SK-MEL-5 (cell line): ENCODE measurements at regions not wholly inside any gene's neighbourhood (a gene's known extent, or its start where the extent isn't known, plus 50 kb on each side); places are given as distances from the start of the nearest gene placed in this dataset.
"Not testable (repeated sequence)": the region's sequence is repeated elsewhere in the genome, so short reads cannot be mapped to it uniquely, and the experiment has no call there.

Experiments
- DNase-seq: peaks from one replicate; pipeline ENCODE4 v3.0.0-alpha.2; 2016; ENCODE audit warnings: low read depth, low spot score
- in situ Hi-C: cut with HindIII; loops from 2 replicates; pipeline ENCODE4 v1.10.0; 2016; ENCODE audit warnings: low sequenced_read_pairs, high pct_unique_total_duplicates, low pct_unique_long_range_greater_than_20kb

DNA sequence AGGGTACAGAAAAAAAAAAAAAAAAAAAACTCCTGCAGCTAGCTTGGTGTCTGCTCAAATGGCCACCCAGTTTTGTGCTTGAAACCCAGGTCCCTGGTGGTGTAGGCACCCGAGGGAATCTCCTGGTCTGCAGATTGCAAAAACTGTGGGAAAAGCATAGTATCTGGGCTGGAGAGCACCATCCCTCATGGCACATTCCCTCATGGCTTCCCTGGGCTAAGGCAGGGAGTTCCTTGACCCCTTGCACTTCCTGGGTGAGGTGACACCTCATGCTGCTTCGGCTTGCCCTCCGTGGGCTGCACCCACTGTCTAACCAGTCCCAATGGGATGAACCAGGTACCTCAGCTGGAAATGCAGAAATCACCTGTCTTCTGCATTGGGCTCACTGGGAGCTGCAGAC is 1029.5 kb upstream of the COX7C start:
- in situ Hi-C loops, result not testable (repeated sequence)

DNA sequence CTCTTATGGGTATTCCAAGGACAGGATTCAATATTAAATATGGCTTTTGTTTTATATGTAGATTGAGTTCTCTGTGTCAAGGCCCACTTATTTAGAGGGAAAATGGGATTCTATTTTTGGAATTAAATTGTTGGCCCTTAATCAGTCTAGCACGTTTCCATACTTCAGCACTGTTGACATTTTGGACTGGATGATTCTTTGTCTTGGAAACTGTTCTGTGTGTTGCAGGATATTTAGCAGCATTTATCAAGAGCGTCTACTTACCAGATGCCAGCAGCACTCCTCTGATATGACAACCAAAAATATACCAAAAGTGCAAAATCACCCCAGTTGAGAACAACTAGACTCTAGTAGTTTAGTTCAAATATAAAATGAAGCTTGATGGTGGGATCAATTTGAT is 1027.0 kb upstream of the COX7C start:
- DNase-seq, result no peak
- in situ Hi-C loops, result no loop called here

More for the DNA sequence above, 1029.5 kb upstream of the COX7C start:
- DNase-seq, result not testable (repeated sequence)

DNA sequence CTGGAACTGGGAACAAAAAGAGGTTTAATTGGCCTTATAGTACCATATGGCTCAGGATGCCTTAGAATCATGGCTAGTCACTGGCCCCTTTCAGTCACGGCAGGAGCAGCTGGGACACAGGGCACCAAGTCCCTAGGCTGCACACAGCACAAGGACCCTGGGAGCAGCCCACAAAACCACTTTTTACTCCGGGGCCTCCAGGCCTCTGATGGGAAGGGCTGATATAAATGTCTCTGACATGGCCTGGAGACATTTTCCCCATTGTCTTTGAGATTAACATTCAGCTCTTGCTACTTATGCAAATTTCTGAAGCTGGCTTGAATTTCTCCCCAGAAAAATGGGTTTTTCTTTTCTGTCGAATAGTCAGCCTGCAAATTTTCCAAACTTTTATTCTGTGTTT is 1026.4 kb upstream of the COX7C start:
- no peak for DNase-seq
- in situ Hi-C loops, result no loop called here

DNA sequence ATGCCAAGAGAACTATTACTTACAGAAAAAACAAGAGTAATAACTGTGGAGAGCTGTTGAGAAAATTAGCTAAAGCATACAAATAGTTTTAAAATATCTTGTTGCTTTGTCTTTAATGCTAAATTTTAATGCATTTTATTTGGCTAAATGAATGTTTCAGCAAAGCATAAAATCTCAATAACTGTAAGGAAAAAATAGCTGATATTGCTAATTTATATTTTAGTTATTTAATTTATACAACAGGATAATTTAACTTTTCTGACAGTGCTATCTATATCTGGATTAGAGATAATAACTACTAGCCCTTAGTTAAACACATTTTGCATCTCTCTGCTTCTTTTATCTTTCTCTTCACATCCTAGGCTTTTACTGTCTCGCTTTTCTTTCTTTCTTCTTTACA is 1014.9 kb upstream of the COX7C start:
- in situ Hi-C loops, result no loop called here
- no peak for DNase-seq

DNA sequence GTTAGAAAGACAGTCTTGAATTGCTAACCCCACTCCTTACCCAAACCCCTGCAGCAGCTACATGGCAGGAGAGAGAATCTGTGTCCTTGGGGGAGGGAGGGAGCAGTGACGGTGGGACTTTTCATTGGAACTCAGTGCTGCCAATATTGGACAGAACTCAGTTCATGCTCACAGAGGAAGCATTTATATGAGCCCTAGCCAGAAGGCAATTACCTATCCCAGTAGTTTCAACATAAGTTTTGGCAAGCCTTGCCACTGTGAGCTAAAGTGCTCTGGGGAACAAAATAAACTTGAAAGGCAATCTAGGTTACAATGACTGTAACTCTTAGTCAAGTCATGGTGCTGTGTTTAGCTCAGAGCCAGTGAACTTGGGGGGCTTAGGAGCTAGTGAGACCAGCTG is 1013.4 kb upstream of the COX7C start:
- DNase-seq, result no peak
- in situ Hi-C loops, result no loop called here

DNA sequence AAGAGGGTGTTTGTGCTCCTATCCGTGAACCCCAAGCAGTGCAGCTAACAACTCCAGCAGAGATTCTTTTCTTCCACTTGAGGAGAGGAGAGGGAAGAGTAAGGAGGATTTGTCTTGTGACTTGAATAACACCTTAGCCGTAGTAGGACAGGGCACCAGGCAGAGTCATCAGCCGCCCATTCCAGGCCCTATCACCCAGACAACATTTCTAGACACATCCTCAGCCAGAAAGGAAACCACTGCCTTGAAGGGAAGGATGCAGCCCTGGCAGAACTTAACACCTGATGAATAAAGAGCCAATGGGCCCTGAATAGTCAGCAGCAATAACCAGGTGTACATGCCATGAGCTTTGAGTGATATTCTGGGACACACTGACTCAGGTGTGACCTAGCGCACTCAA is 1013.0 kb upstream of the COX7C start:
- in situ Hi-C loops, result no loop called here

DNA sequence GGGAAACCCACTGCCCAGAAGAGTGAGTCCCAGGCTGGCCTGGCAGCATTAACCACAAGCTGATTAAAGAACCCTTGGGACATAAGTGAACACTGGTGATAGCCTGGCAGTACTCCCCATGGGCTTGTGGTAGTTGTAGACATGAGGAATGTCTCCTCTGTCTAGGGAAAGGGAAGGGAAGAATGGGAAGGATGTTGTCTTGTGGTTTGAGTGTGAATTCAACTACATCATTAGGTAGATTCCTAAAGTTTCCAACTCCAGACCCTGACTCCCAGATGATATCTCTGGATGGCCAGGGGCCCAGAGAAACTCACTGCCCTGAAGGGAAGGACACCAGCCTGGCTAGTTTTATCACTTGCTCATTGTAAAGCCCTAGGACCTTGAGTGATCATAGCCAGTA is 1012.4 kb upstream of the COX7C start:
- DNase-seq, result no peak
- in situ Hi-C loops, result no loop called here

More for the DNA sequence above, 1013.0 kb upstream of the COX7C start:
- DNase-seq, result no peak

DNA sequence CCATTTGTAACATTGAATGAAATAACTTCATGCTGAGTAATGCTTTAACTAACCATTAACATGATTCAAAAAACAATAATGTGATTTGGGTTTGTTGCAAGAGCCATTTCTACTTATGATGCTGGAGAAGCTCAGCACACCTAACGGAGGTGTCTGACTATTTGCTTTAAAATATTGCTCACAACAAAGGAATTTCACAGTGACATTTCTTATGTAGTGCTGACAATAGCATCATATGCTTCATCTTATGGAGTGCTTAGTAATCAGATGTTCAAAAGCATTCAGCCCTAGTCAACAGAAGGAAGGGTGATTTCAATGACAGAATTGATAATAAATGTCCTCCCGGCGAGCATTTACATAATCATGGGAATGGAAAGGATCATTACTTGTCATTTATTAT is 1003.3 kb upstream of the COX7C start:
- DNase-seq, result no peak
- in situ Hi-C loops, result no loop called here

DNA sequence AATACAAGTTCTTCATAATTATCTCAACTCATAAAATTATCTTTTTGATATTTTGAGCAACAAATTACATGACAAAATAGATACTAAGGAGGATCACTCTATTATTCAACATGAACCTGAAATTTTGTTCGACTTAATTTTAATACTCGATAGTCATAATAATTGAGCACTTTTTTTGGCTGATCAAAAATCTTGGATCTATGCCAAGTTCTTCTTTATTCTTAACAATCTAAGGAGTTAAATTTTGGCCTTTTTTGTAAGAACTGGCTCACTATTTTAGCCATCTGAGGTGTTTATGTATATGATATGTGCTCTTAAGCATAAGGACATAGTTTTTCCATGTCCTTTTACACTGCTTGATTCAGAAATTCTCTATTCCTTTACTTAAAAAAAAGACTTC is 996.1 kb upstream of the COX7C start:
- no peak for DNase-seq
- in situ Hi-C loops, result no loop called here

DNA sequence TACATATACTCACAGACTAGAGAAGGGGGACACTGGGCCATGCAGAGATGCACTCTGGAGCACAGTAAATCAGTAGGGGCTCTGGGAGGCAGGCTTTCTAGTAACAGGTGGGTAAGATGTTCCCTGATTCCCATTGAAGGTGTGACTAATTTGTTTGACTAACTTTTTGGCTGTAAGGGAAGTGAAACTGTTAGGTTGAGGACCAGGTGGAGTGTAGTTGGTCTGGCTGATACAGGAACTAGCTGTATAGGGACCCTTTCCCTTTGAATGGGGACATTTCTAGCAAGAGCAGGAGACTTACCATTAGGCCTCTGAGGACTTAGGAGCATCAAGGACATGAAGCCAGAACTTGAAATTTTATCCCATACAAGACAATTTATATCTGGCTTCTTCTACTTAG is 989.6 kb upstream of the COX7C start:
- in situ Hi-C loops, result no loop called here
- no peak for DNase-seq

DNA sequence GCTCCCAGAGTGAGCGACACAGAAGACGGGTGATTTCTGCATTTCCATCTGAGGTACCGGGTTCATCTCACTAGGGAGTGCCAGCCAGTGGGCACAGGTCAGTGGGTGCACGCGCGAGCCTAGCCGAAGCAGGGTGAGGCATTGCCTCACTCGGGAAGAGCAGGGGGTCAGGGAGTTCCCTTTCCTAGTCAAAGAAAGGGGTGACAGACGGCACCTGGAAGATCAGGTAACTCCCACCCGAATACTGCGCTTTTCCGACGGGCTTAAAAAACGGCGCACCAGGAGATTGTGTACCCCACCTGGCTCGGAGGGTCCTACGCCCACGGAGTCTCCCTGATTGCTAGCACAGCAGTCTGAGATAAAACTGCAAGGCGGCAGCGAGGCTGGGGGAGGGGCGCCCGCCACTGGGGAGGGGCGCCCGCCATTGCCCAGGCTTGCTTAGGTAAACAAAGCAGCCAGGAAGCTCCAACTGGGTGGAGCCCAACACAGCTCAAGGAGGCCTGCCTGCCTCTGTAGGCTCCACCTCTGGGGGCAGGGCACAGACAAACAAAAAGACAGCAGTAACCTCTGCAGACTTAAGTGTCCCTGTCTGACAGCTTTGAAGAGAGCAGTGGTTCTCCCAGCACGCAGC is 979.1 kb upstream of the COX7C start:
- in situ Hi-C loops, DNase-seq: not testable (repeated sequence)

DNA sequence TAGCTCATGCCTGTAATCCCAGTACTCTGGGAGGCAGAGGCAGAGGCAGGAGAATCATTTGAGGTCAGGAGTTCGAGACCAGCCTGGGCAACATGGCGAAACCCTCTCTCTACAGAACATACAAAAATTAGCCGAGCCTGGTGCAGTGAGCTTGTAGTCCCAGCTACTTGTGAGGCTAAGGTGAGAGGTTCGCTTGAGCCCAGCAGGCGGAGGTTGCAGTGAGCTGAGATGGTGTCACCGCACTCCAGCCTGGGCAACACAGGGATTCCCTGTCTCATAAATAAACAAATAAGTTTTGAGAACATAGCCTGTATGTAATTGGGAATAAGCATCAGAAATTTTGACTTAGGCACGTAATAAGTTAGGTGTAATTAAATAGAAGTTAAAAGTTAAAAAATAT is 971.7 kb upstream of the COX7C start:
- no peak for DNase-seq
- in situ Hi-C loops, result no loop called here

DNA sequence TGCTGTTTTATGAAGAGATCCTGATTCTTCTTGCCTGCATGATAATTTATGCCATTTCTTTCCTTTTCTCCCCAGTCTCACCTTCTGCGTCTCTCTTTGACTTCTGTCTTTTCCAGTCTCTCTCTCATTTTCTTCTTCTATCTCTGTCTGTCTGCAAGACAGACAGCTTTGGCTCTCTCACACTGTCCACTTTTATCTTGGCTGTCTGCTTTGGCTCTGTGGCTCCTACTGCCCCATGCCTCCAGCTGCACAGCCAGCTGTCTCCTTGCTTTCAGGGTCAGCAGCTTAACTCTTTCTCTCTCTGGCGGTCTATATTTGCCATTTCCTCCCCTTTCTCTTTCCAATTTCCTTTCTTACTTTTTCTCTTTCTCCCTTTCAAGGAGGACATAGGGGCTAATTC is 971.1 kb upstream of the COX7C start:
- in situ Hi-C loops, result no loop called here
- DNase-seq, result no peak

DNA sequence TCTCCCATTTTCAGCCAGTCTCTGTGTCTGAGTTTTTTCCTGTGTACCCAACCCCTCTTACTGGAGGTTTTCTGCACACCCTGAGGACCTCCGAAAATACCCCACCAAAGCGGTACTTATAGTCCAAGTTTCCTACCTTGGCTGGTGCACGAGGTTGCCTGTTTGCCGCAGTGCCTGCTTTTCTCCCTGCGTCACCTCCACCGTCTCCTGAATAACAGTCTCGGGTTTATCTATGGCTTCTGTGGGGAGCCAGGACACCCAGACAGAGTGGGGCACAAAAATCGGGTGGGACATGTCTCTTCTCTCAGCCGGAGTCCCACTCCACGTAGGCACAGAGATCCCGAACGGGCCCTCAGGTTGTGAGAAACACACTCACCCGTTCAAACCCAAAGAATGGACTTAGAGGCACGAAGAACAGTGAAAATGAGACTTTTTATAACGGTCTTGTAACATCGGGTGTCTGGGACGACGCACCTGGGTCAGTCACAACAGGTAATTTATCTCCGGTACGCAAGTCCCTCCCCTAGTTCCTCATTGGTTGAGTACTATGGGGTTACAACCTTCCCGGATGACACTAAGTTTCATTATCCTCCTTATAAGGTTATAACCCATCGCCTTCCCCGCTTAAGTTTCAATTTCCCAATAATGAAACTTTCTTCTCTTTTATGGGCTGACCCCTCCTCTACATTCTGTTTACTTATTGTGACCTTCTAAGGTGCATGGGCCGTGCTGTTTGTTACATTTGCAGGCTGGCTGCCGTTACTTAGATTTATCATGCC is 970.2 kb upstream of the COX7C start:
- DNase-seq, result no peak
- in situ Hi-C loops, result no loop called here

DNA sequence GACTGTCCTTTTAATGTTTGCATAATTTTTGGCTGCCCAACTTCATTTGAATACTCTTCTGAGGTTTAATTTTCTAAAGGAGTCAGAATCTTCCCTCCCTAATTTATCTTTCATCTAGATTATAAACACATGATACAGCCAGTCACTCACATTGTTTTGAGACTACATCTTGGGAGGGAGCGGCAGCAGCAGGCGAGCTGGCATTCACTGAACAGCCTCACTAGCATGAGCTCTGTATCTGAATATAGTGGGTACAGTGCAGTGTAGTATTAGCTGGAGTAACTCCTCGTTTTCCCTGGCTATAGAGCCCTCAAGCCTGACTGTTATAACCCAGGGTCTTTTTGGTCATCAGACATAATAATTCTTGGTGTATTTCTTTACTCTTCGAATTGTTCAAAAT is 969.2 kb upstream of the COX7C start:
- DNase-seq, result no peak
- in situ Hi-C loops, result no loop called here

DNA sequence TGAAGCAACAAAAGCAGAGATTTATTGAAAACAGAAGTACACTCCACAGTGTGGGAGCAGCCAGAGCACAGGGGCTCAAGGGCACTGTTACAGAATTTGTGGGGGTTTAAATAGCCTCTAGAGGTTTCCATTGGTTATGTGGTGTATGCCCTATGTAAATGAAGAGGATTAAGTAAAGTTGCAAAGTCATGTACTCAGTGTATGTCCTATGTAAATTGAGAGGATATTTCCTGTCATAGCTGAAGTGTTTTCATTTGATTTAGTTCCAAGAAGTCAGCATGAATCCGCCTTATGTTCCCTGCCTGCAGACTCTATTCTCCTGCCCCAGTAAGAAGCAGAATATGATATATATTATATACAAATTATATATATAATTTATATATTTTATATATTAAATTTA is 966.0 kb upstream of the COX7C start:
- in situ Hi-C loops, result no loop called here
- no peak for DNase-seq

DNA sequence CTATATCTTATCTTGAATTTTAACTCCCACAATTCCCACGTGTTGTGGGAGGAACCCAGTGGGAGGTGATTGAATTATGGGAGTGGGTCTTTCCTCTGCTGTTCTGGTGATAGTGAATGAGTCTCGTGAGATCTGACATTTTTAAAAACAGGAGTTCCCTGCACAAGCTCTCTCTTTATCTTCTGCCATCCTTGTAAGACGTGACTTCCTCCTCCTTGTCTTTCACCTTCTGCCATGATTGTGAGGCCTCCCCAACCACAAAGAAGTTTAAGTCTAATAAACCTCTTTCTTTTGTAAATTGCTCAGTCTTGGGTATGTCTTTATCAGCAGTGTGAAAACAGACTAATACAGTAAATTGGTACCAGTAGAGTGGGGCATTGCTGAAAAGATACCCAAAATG is 963.6 kb upstream of the COX7C start:
- in situ Hi-C loops, DNase-seq: not testable (repeated sequence)

DNA sequence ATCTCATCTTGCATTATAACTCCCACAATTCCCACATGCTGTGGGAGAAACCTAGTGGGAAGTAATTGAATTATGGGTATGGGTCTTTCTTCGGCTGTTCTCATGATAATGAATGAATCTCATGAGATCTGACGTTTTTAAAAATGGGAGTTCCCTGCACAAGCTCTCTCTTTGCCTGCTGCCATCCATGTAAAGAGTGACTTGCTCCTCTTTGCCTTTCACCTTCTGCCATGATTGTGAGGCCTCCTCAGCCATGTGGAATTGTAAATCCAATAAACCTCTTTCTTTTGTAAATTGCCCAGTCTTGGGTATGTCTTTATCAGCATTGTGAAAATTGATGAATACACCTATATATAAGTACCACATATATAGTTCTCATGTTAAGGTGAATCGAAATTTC is 961.7 kb upstream of the COX7C start:
- DNase-seq, result no peak
- in situ Hi-C loops, result no loop called here

DNA sequence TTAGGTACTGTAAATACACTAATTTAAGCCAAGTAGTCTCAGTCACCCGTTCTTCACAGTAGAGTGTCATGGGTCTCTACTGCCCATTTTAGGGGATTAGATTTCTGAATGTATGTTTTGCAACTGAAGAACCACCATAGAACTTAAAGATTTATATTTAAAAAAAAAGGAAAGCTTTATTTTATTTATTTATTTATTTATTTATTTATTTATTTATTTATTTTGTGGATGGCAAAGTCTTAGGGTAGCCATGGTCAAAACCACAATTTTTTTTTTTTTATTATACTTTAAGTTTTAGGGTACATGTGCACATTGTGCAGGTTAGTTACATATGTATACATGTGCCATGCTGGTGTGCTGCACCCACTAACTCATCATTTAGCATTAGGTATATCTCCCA is 960.4 kb upstream of the COX7C start:
- in situ Hi-C loops, result not testable (repeated sequence)

More for the DNA sequence above, 960.4 kb upstream of the COX7C start:
- not testable (repeated sequence) for DNase-seq
